Muscle layer of duodenum (tissue), 2 donors: ENCODE measurements at regions not wholly inside any gene's neighbourhood (a gene's known extent, or its start where the extent isn't known, plus 50 kb on each side); places are given as distances from the start of the nearest gene placed in this dataset.

Experiments used
- H3K27ac ChIP-seq: one replicate; pipeline ENCODE4 v1.7.0; 2013; ENCODE audit warnings: mild to moderate bottlenecking, low read length
- H3K27me3 ChIP-seq: one replicate; pipeline ENCODE4 v1.7.0; 2013; ENCODE audit warnings: low read depth, mild to moderate bottlenecking, control low read depth, low read length
- H3K36me3 ChIP-seq, 2 donors: one replicate each; pipeline ENCODE4 v1.7.0; 2013; ENCODE audit warnings: low read length in 2 of 2, control low read depth in 1 of 2, mild to moderate bottlenecking in 1 of 2; ENCODE audit not compliant: insufficient read depth in 2 of 2, control insufficient read depth in 1 of 2
- H3K4me1 ChIP-seq, 2 donors: one replicate each; pipeline ENCODE4 v1.7.0; 2013; ENCODE audit warnings: low read length in 2 of 2, mild to moderate bottlenecking in 2 of 2, control low read depth in 1 of 2, moderate library complexity in 1 of 2; ENCODE audit not compliant: insufficient read depth in 2 of 2, control insufficient read depth in 1 of 2
- H3K4me3 ChIP-seq, 2 donors: one replicate each; pipeline ENCODE4 v1.7.0; 2013; ENCODE audit warnings: low read length in 2 of 2, low read depth in 1 of 2, mild to moderate bottlenecking in 1 of 2
- H3K9me3 ChIP-seq, 2 donors: one replicate each; pipeline ENCODE4 v1.7.0; 2013; ENCODE audit warnings: low read length in 2 of 2, control low read depth in 1 of 2, mild to moderate bottlenecking in 1 of 2; ENCODE audit not compliant: control insufficient read depth in 1 of 2
- donor health status: healthy.

GRCh38 chr9:115606838-115607237, 488.9 kb upstream of the TNC start:
- no peak overlapping the region for H3K27ac ChIP-seq
- no peaks in the 10 kb centered on the region for H3K36me3 ChIP-seq
- no peaks in the 10 kb centered on the region for H3K27me3 ChIP-seq
- H3K4me1 ChIP-seq: peaks cover 0 to 4% of the 10 kb centered on the region in 2 donors
- no peaks in the 10 kb centered on the region for H3K9me3 ChIP-seq
- no peak overlapping the region for H3K4me3 ChIP-seq

- no peak overlapping the region for H3K27ac ChIP-seq
- H3K27me3 ChIP-seq: no peaks in the 10 kb centered on the region
- no peaks in the 10 kb centered on the region for H3K9me3 ChIP-seq
- H3K36me3 ChIP-seq: no peaks in the 10 kb centered on the region
- H3K4me3 ChIP-seq: no peak overlapping the region
- peaks cover 0 to 4% of the 10 kb centered on the region in 2 donors for H3K4me1 ChIP-seq
Observed at GRCh38 chr9:115614326-115614999, 496.5 kb upstream of the TNC start.

- H3K4me1 ChIP-seq: peaks cover 0 to 4% of the 10 kb centered on the region in 2 donors
- H3K27ac ChIP-seq: no peak overlapping the region
- H3K9me3 ChIP-seq: no peaks in the 10 kb centered on the region
Observed at GRCh38 chr9:115615000-115615401, 497.0 kb upstream of the TNC start.

GRCh38 chr9:115615821-115616665, 498.1 kb upstream of the TNC start:
- Histone ChIP-seq H3K27ac (no peak overlapping the region), H3K4me3 (no peak overlapping the region), H3K9me3 (no peaks in the 10 kb centered on the region)

More at GRCh38 chr9:115615000-115615401, 497.0 kb upstream of the TNC start:
- H3K4me3 ChIP-seq: no peak overlapping the region
- no peaks in the 10 kb centered on the region for H3K36me3 ChIP-seq
- H3K27me3 ChIP-seq: no peaks in the 10 kb centered on the region

GRCh38 chr9:115616666-115617239, 498.8 kb upstream of the TNC start:
- Histone ChIP-seq H3K27ac (no peak overlapping the region), H3K27me3 (no peaks in the 10 kb centered on the region), H3K9me3 (no peaks in the 10 kb centered on the region), H3K4me3 (no peak overlapping the region), H3K4me1 (no peaks in the 10 kb centered on the region), H3K36me3 (no peaks in the 10 kb centered on the region)

More at GRCh38 chr9:115615821-115616665, 498.1 kb upstream of the TNC start:
- Histone ChIP-seq H3K4me1 (peaks cover 0 to 4% of the 10 kb centered on the region in 2 donors), H3K36me3 (no peaks in the 10 kb centered on the region), H3K27me3 (no peaks in the 10 kb centered on the region)

- Histone ChIP-seq H3K4me3 (no peak overlapping the region), H3K27me3 (no peaks in the 10 kb centered on the region), H3K27ac (no peak overlapping the region), H3K4me1 (no peaks in the 10 kb centered on the region), H3K9me3 (peaks cover 0 to 4% of the 10 kb centered on the region in 2 donors), H3K36me3 (no peaks in the 10 kb centered on the region)
Observed at GRCh38 chr9:115625251-115625650, 507.3 kb upstream of the TNC start.

GRCh38 chr9:115625954-115626353, 508.0 kb upstream of the TNC start:
- H3K27me3 ChIP-seq: no peaks in the 10 kb centered on the region
- peaks cover 0 to 4% of the 10 kb centered on the region in 2 donors for H3K9me3 ChIP-seq
- H3K27ac ChIP-seq: no peak overlapping the region
- H3K4me3 ChIP-seq: no peak overlapping the region
- H3K36me3 ChIP-seq: no peaks in the 10 kb centered on the region
- no peaks in the 10 kb centered on the region for H3K4me1 ChIP-seq

GRCh38 chr9:115627511-115627910, 509.6 kb upstream of the TNC start:
- Histone ChIP-seq H3K9me3 (no peaks in the 10 kb centered on the region), H3K27ac (no peak overlapping the region), H3K4me1 (no peaks in the 10 kb centered on the region), H3K4me3 (no peak overlapping the region), H3K27me3 (no peaks in the 10 kb centered on the region), H3K36me3 (no peaks in the 10 kb centered on the region)

- no peaks in the 10 kb centered on the region for H3K9me3 ChIP-seq
- no peak overlapping the region for H3K27ac ChIP-seq
- H3K4me3 ChIP-seq: no peak overlapping the region
- no peaks in the 10 kb centered on the region for H3K36me3 ChIP-seq
- peaks cover 0 to 4% of the 10 kb centered on the region in 2 donors for H3K4me1 ChIP-seq
- H3K27me3 ChIP-seq: no peaks in the 10 kb centered on the region
Observed at GRCh38 chr9:115628426-115628825, 510.5 kb upstream of the TNC start.

GRCh38 chr9:115629879-115630840, 512.2 kb upstream of the TNC start:
- H3K4me1 ChIP-seq: peaks cover 0 to 4% of the 10 kb centered on the region in 2 donors
- no peaks in the 10 kb centered on the region for H3K9me3 ChIP-seq
- no peaks in the 10 kb centered on the region for H3K27me3 ChIP-seq
- no peak overlapping the region for H3K4me3 ChIP-seq
- H3K27ac ChIP-seq: no peak overlapping the region
- H3K36me3 ChIP-seq: no peaks in the 10 kb centered on the region
